ENCODE measurements at regions not wholly inside any gene's neighbourhood (a gene's known extent, or its start where the extent isn't known, plus 50 kb on each side); places are given as distances from the start of the nearest gene placed in this dataset.

- TF ChIP-seq NFE2L2 (conservative IDR thresholded peaks at IDR 0.05; ENCODE audit: low read length) (no peak), CTCF (IDR thresholded peaks at IDR 0.05) (no peak), RFX5 (IDR thresholded peaks at IDR 0.05) (no peak)
These were observed 68.1 kb upstream of the ITPRID2 start for GRCh38 chr2:181823405-181823804.
